HS-5 (cell line): ENCODE measurements at regions not wholly inside any gene's neighbourhood (a gene's known extent, or its start where the extent isn't known, plus 50 kb on each side); places are given as distances from the start of the nearest gene placed in this dataset.
"Not testable (repeated sequence)": the region's sequence is repeated elsewhere in the genome, so short reads cannot be mapped to it uniquely, and the experiment has no call there.

Experiments used
- DNase-seq: peaks from one replicate; pipeline ENCODE4 v3.0.0-alpha.2; 2012; ENCODE audit warnings: low read depth

GRCh38 chr3:135636596-135636995, 328.9 kb upstream of the PPP2R3A start:
- no peak for DNase-seq

GRCh38 chr3:135637013-135637412, 328.5 kb upstream of the PPP2R3A start:
- DNase-seq = no peak

GRCh38 chr3:135641761-135642160, 323.8 kb upstream of the PPP2R3A start:
- DNase-seq = no peak

GRCh38 chr3:135645541-135645940, 320.0 kb upstream of the PPP2R3A start:
- DNase-seq = no peak

- no peak for DNase-seq
Observed at GRCh38 chr3:135646873-135647272, 318.7 kb upstream of the PPP2R3A start.

GRCh38 chr3:135649361-135649760, 316.2 kb upstream of the PPP2R3A start:
- DNase-seq = no peak

- peak; percentile 31 for DNase-seq
Observed at GRCh38 chr3:135650309-135650708, 315.2 kb upstream of the PPP2R3A start.

GRCh38 chr3:135652388-135652787, 313.1 kb upstream of the PPP2R3A start:
- DNase-seq = no peak

GRCh38 chr3:135655328-135655727, 310.2 kb upstream of the PPP2R3A start:
- DNase-seq = no peak

GRCh38 chr3:135658451-135658850, 307.1 kb upstream of the PPP2R3A start:
- not testable (repeated sequence) for DNase-seq

GRCh38 chr3:135667061-135667460, 298.5 kb upstream of the PPP2R3A start:
- DNase-seq = no peak

GRCh38 chr3:135674508-135674907, 291.0 kb upstream of the PPP2R3A start:
- no peak for DNase-seq

GRCh38 chr3:135678386-135678785, 287.1 kb upstream of the PPP2R3A start:
- DNase-seq = no peak

- DNase-seq = no peak
Observed at GRCh38 chr3:135688003-135688402, 277.5 kb upstream of the PPP2R3A start.

- DNase-seq = no peak
Observed at GRCh38 chr3:135690664-135691063, 274.9 kb upstream of the PPP2R3A start.

GRCh38 chr3:135691240-135691639, 274.3 kb upstream of the PPP2R3A start:
- no peak for DNase-seq

- no peak for DNase-seq
Observed at GRCh38 chr3:135694142-135694541, 271.4 kb upstream of the PPP2R3A start.

GRCh38 chr3:135699741-135700140, 265.8 kb upstream of the PPP2R3A start:
- DNase-seq = no peak

GRCh38 chr3:135706758-135707375, 258.7 kb upstream of the PPP2R3A start:
- DNase-seq = no peak

- no peak for DNase-seq
Observed at GRCh38 chr3:135719449-135719848, 246.1 kb upstream of the PPP2R3A start.

GRCh38 chr3:135728007-135728721, 237.4 kb upstream of the PPP2R3A start:
- no peak for DNase-seq

GRCh38 chr3:135731546-135731945, 234.0 kb upstream of the PPP2R3A start:
- DNase-seq = no peak

GRCh38 chr3:135736740-135737139, 228.8 kb upstream of the PPP2R3A start:
- no peak for DNase-seq

- no peak for DNase-seq
Observed at GRCh38 chr3:135739779-135740178, 225.7 kb upstream of the PPP2R3A start.
